Thyroid gland (tissue), 4 donors: ENCODE measurements at regions not wholly inside any gene's neighbourhood (a gene's known extent, or its start where the extent isn't known, plus 50 kb on each side); places are given as distances from the start of the nearest gene placed in this dataset.

Source experiments
- POLR2A ChIP-seq, 2 donors: fragments of 450-650 bp; IDR thresholded peaks; one replicate each; pipeline ENCODE4 v1.6.1; 2017; ENCODE audit warnings: antibody characterized with exemption in 2 of 2, mild to moderate bottlenecking in 2 of 2, moderate library complexity in 1 of 2
- TF ChIP-seq, protein P1 (sequence below), 6 experiments: fragments of 200-600 bp in 3 of 6; fragments of 450-650 bp in 3 of 6; sonication (generic) in 3 of 6; IDR thresholded peaks; one replicate each; pipeline ENCODE4 v1.5.1; 2016 to 2019; ENCODE audit warnings: antibody characterized with exemption in 6 of 6, mild to moderate bottlenecking in 2 of 6, inconsistent platforms in 1 of 6, moderate library complexity in 1 of 6

- no peak for TF ChIP-seq POLR2A (IDR thresholded peaks at IDR 0.05)
- TF ChIP-seq, protein P1, sequence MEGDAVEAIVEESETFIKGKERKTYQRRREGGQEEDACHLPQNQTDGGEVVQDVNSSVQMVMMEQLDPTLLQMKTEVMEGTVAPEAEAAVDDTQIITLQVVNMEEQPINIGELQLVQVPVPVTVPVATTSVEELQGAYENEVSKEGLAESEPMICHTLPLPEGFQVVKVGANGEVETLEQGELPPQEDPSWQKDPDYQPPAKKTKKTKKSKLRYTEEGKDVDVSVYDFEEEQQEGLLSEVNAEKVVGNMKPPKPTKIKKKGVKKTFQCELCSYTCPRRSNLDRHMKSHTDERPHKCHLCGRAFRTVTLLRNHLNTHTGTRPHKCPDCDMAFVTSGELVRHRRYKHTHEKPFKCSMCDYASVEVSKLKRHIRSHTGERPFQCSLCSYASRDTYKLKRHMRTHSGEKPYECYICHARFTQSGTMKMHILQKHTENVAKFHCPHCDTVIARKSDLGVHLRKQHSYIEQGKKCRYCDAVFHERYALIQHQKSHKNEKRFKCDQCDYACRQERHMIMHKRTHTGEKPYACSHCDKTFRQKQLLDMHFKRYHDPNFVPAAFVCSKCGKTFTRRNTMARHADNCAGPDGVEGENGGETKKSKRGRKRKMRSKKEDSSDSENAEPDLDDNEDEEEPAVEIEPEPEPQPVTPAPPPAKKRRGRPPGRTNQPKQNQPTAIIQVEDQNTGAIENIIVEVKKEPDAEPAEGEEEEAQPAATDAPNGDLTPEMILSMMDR (IDR thresholded peaks at IDR 0.05): no peak
Observed at GRCh38 chr7:26499315-26499897, 207.7 kb downstream of the SNX10 start.
